ENCODE measurements at regions not wholly inside any gene's neighbourhood (a gene's known extent, or its start where the extent isn't known, plus 50 kb on each side); places are given as distances from the start of the nearest gene placed in this dataset.

- DNase-seq (ENCODE audit: low read depth), result no peak
Observed at GRCh38 chr16:88289561-88289960, 93.2 kb upstream of the ZNF469 start.

GRCh38 chr16:88289968-88290401 is 92.8 kb upstream of the ZNF469 start:
- no peak for DNase-seq (ENCODE audit: low read depth)

GRCh38 chr16:88290850-88291830 is 91.6 kb upstream of the ZNF469 start:
- no peak for DNase-seq (ENCODE audit: low read depth)

GRCh38 chr16:88292007-88292970 is 90.5 kb upstream of the ZNF469 start:
- no peak for DNase-seq (ENCODE audit: low read depth)

GRCh38 chr16:88293097-88293496 is 89.7 kb upstream of the ZNF469 start:
- no peak for DNase-seq (ENCODE audit: low read depth)

- no peak for DNase-seq (ENCODE audit: low read depth)
Observed at GRCh38 chr16:88295671-88296436, 86.9 kb upstream of the ZNF469 start.

GRCh38 chr16:88296437-88297177 is 86.2 kb upstream of the ZNF469 start:
- no peak for DNase-seq (ENCODE audit: low read depth)

GRCh38 chr16:88297178-88297720 is 85.5 kb upstream of the ZNF469 start:
- DNase-seq (ENCODE audit: low read depth), result no peak

- DNase-seq (ENCODE audit: low read depth), result no peak
Observed at GRCh38 chr16:88298181-88298832, 84.5 kb upstream of the ZNF469 start.

- DNase-seq (ENCODE audit: low read depth), result no peak
Observed at GRCh38 chr16:88298833-88299745, 83.7 kb upstream of the ZNF469 start.

GRCh38 chr16:88299751-88300462 is 82.9 kb upstream of the ZNF469 start:
- no peak for DNase-seq (ENCODE audit: low read depth)

- no peak for DNase-seq (ENCODE audit: low read depth)
Observed at GRCh38 chr16:88300463-88300835, 82.3 kb upstream of the ZNF469 start.

- DNase-seq (ENCODE audit: low read depth), result no peak
Observed at GRCh38 chr16:88301431-88301830, 81.3 kb upstream of the ZNF469 start.

- no peak for DNase-seq (ENCODE audit: low read depth)
Observed at GRCh38 chr16:88301886-88302285, 80.9 kb upstream of the ZNF469 start.

GRCh38 chr16:88302666-88303065 is 80.1 kb upstream of the ZNF469 start:
- DNase-seq (ENCODE audit: low read depth), result no peak

- DNase-seq (ENCODE audit: low read depth), result no peak
Observed at GRCh38 chr16:88303405-88303804, 79.4 kb upstream of the ZNF469 start.

- peak; percentile 97 for DNase-seq (ENCODE audit: low read depth)
Observed at GRCh38 chr16:88303890-88304819, 78.6 kb upstream of the ZNF469 start.

Measured in non-pigmented ciliary epithelial cell (primary cell).